DMS114 treated with DMSO at 0.1 percent for 48 hours (cell line): ENCODE measurements at regions not wholly inside any gene's neighbourhood (a gene's known extent, or its start where the extent isn't known, plus 50 kb on each side); places are given as distances from the start of the nearest gene placed in this dataset.
"Not testable (repeated sequence)": the region's sequence is repeated elsewhere in the genome, so short reads cannot be mapped to it uniquely, and the experiment has no call there.

Experiments used
- DNase-seq: peaks from one replicate; lab custom pipeline; 2025; ENCODE audit not compliant: unreplicated experiment; lab: John Stamatoyannopoulos, UW

DNA sequence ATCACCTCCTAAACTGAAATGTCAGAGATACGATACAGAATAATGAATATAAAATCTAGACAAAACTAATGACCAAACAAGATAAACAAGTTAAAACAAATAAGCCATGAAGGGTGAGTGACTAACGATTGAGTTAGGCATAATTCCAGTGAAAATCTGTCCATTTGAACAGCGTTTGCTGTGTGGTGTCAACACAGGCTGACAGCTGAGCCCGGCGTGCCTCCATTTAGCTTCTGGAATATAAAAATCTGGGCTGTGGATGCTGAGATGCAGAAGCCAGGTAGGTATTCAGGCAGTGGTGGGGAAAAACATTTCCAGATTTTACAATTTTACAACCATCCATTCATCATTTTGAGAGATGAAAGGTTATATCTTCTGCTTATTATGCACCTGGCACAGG is 2041.4 kb upstream of the CELF4 start:
- no peak for DNase-seq

DNA sequence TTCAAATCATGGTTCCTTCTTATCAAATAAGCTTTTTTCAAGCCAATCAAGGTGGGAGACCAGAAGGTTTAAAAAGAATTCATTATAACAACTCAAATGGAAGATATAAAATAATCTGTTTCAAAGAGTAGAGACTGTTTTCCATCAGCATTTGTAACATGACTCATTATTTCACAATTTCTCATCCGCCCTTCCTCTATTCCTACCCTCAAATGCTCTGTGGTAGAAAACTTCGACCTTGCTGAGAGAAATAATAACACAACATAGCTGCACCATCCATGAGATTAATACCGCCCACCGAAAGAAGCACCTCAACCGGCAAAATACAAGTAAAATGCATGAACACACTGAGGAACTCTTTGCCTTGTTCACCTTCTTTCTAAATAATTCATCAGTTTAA is 2039.2 kb upstream of the CELF4 start:
- no peak for DNase-seq

DNA sequence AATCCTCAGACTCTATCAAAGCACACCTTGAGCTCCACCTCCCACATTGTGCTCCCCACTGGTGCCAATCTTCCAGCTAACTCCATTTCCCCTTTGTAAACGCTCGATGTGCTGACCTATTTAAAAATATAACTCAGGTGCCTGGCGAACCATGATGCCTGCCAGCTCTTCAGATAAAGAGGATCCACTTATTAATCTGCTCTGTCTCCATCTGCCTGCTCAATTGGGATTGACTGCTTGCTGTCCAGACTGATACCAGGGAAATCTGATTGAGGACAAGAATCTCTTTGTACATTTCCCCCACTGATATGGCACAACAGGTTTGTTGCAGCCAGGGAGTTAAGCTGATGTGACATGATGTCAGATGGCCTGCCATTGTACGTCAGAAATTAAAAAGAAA is 2036.5 kb upstream of the CELF4 start:
- no peak for DNase-seq

DNA sequence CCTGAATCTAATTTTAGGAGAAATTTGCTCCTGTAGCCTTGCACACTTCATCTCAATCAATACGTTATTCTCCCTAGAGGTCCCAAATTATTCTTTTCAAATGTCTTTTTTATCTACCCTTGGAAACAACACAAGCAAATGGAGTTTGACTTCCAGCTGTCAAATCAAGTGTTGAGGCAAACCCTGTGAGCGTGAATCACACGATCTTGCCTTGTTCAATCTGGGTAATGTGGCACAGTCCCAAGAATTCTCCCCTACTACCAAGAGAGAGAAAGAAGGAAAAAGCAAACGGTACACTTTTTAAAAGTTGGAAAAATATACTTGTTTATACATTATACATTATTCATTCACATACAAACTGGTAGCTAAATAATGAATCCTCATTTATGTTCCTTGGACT is 2035.3 kb upstream of the CELF4 start:
- DNase-seq: no peak

DNA sequence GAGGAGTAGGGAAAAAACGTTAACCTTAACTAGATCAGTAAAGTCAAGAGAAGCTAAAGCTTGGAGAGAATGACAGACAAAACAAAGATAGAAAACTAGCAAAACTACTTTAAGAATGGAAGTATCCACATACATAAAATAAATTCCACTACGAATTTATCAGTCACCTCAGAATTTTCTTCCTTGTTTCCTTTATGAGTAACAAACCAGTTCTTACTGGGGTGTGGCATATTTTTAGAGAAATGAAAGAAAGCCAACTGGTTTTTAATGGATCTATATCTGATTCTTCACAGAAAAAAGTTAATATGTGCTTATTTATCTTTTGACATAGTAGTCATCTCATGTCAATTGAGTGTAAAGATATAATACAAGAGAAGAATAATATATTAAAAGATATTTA is 2033.7 kb upstream of the CELF4 start:
- DNase-seq: no peak

DNA sequence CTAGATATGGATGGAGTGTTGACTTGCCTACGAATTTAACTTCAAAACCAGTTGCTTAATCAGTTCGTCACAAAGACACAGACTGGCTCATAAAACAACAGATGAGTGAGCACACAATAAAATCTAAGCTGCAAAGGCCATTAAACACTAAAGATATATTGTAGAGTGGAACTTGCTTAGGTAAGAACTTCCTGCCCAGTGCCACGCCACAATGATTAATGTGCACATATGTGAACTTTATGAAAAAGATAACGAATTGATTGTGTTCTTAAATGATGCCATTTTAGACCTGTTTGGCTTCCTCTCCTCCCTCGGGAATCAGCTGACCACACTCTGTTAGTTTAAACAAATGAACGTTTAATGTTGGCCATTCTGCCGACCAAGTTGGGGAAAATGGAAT is 2031.3 kb upstream of the CELF4 start:
- no peak for DNase-seq

DNA sequence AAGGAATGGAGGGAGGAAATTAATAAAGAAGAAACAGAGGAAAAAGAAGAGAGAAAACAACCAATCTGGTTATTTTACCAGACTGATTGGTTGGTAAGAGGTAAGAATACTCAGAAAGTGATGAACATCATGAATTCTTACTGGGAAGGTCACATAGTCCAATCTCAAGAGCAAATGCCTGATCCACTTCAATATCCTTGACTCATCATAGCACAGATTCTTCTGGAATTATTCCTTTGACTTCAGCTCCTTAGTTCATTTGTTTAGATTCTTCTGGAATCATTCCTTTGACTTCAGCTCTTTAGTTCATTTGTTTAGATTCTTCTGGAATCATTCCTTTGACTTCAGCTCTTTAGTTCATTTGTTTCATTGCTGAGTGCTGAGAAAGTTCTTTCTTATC is 2030.6 kb upstream of the CELF4 start:
- no peak for DNase-seq

DNA sequence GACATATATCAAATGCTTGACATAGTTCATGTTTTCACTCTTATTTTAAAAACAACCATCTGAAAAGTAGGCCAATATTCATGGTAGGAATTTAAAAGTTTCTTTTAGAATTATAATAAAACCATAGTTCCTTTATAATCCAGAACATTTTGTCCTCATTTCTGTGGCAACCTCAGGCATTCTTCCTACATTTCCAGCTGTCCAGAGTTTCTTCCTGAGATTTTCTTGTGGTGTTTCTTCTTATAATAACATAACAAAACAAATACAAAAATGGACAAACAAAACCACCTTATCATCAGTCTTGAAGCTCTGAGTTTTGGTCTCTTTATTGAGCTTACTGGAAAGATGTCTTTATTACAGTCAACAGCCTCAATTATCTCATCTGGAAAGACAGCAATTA is 2028.6 kb upstream of the CELF4 start:
- no peak for DNase-seq

DNA sequence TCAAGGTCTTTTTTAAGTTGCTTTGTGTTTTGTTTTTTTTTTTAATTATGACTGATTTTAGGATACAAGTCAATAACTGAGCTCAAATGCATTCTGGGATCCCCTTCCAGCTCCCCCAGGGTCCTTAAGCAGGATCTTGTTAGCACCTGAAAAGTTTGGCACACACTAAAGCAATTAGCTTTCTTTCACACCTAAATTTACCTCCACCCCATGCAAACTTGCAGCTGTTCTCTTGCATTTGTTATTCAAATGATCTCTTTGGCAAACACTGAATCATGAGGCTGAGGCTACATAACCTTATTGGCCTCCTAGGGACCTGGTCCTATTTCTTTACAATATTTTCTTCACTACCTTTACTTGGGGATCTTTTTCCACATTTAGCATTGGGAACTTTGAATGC is 2026.1 kb upstream of the CELF4 start:
- no peak for DNase-seq

DNA sequence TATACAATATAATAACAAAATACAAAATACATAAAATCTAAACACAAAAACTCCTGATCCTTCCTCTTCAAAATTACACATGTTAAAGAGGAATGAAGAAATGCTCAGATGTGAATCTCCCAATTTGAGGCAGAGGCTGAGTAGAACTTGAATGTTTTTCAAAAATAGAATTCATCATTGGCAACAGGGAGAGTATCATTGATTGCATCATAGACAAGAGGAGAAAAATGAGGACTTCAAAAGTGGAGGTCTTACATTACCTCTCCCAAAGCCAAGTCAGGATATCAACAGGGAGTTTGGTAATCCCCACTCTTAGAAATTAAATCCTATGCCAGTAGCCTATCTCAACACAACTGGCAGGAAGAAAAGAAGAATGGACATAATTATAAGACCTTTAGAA is 2023.9 kb upstream of the CELF4 start:
- DNase-seq: no peak

DNA sequence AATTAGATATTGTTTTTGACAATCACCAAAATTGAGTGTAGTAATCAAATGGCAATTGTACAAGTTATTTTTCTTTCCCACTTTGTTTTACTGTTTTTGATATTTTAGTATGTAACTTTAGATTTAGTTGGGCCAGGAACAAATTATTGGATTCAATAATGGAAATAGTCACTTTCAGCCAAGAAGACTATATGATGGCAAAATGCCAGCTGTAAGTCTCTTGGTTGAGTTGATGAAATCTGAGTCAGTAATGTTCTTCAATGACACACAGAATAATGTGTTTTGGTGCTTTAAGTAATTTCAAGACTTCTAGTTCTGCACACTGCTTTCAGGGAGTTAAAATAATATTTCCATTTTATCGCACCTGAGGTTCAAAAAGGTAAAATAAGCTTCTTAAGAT is 2022.0 kb upstream of the CELF4 start:
- DNase-seq: no peak

DNA sequence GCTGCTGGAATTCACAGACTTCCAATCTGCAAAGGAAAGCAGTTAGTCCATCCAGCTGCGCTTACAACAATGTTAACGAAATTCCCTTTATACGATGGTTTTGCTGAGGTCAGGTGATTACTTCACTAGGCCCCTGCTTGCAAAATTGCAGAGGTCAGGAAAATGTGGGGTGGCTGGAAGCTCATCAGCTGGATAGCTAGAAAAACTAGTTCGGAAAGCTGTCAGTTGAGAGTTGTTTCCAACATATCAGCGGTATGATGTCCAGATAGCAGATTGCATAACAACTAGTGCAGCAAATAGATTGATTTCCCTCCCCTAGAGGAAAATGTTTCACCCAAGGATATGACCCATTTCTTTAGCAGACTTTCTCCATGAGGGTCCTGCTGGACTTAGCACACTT is 2021.1 kb upstream of the CELF4 start:
- DNase-seq: no peak

DNA sequence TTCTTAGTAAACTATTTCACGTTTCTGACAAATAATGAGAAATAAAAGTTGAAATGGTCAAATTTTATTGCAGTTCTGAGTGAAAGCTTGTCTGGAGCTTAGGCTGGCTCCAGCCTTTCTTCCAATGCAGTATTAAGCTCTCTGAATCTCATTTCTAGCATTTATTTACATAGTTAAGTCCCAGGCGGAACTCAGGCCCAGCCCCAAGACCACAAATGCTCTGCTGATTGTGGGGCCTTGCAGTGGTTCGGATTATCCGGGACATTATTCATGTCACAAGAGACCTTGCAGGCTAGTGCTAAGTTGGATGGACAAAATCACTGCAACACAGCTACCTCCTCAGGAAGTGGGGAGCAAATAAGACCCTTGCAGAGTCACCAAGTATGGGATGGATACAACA is 2009.3 kb upstream of the CELF4 start:
- DNase-seq: no peak

DNA sequence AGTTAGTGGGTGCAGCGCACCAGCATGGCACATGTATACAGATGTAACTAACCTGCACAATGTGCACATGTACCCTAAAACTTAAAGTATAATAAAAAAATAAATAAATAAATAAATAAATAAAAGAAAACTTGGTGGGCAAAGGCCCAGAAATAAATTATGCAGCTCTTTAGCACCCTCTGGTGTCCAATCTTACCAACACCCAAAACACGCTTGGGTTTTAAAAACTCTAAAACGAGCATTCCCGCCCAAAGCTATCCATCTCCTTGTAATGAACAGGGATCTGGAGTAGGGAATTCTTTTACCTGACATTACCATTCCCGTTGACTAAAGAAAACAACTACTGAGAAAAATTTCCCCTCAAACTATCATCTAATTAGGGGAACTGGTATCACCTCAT is 2005.9 kb upstream of the CELF4 start:
- DNase-seq: peak; percentile 16

DNA sequence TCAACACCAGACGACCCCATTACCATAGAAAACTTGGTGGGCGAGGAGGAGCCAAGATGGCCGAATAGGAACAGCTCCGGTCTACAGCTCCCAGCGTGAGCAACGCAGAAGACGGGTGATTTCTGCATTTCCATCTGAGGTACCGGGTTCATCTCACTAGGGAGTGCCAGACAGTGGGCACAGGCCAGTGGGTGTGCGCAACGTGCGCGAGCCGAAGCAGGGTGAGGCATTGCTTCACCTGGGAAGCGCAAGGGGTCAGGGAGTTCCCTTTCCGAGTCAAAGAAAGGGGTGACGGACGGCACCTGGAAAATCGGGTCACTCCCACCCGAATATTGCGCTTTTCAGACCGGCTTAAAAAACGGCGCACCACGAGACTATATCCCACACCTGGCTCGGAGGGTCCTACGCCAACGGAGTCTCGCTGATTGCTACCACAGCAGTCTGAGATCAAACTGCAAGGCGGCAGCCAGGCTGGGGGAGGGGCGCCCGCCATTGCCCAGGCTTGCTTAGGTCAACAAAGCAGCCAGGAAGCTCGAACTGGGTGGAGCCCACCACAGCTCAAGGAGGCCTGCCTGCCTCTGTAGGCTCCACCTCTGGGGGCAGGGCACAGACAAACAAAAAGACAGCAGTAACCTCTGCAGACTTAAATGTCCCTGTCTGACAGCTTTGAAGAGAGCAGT is 2000.1 kb upstream of the CELF4 start:
- not testable (repeated sequence) for DNase-seq

DNA sequence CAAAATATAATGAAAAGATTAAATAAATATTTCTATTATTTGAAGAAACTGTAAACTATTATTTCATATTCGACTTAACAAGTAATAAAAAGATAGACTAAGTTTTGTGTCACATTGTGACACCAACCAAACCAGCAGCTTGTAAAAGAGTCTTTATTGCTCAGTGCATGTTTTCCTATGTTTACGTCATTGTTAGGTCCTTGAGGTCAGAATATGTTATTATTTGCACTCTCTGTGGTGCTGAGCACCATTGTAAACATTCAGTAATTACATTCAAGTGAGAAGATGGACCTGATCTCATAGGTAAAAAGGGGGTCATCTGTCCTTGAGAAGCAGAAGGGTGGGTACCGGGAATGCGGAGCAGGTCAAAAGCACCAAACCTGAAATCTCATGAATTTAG is 1999.1 kb upstream of the CELF4 start:
- DNase-seq: no peak

DNA sequence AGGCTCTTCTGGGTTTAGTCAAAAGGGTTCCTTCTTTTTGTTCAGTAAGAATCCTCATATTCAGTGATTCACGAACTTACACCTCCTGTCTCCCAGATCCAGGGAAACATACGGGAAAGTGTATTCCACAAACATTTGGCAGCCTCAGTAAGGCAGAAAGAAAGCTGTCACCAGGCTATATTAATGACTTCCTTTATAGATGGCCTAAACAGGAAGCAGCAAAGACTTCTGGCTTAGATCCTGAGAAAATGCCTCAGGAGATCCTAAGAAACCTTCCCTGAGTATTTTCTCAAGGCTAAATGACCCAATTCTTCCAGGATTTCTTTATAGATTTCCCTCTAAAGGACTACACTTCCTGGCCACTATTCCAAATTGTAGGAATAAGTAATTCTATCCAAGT is 1995.5 kb upstream of the CELF4 start:
- no peak for DNase-seq

DNA sequence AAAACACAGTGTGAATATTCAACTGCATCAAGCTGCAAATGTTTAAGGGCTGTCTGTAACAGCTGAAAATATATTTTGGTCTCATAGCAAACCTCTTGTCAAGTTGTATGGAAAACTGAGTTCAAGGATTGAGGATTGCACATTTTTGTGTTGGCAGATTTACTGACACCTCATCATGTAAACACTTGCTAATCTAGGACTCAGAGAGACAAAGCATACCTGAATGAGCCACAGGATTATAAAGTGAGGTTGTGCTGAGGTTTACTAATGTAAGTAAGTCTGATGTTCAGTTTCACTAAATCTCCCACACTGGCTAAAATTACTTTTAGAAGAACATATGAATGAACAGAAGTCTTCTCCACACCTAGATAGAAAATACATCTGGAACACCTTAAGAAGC is 1993.1 kb upstream of the CELF4 start:
- DNase-seq: no peak

DNA sequence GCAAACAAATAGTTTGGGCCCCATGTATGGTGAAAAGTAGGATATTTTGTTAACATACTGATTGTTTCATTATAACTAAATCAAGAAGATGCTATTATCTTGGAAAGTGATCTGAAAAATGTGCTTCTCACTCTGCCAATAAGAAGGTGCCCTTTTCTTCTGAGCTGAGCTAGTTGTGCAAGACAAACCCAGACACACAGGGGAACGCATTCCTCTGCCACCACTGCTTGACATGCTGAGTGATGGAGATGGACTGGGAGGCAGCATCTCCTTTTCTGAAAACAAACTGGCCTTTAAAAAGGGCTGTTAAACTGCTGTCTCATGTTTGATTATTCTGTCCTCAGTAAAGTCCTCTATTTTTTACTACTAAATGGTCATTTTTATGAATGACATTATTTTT is 1989.9 kb upstream of the CELF4 start:
- DNase-seq: no peak

DNA sequence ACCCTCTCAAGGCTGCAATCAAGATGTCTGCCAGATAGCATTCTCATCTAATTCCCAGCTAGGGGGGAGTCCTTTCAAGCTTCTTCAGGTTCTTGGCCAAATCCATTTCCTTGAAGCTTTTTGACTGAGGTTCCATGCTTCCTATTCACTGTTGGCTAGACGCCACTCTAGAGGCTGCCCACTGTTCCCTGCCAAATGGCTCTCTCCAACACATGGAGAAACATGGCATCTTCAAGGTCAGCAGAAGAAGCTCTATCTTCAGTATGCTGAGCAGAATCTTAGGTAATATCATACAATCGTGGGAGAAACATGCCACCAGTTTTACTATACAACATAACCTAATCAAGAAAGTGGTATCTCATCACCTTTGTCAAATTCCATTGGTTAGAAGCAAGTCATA is 1985.1 kb upstream of the CELF4 start:
- no peak for DNase-seq

DNA sequence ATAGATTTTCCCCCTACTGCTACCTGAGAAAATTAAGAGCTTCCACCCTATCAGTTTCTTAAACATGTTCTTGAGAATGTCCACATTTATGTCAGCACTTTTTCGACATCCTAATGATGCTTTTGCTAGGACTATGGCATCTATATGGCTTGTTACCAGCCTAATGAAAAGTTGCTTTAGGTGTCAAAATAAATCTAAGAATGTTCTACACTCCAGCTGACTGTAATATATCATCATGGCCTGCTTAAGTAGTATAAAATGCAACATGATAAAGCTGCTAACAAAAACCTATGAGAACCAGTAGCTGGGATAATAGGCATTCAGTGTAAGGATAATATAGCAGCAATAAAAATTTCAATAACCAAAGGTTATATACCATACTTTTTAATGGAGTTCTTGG is 1983.5 kb upstream of the CELF4 start:
- no peak for DNase-seq

DNA sequence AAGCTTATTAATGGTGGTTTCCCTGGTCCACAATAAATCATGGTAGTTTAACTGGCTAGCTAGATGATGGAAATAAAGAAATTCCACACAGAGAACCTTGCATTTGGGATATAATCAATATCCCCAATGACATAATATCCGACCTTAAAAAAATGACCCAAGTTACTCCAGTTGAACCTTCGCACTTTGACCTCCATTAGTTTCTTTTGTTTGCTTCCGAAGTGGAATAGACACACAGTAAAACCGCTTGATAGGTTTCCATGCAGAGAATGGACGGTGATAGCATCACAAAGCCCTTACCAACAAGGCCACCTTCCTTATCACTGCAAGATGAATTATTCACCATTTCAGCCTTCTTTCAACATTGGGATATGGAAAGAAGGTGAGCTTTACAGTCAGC is 1966.1 kb upstream of the CELF4 start:
- DNase-seq: no peak

DNA sequence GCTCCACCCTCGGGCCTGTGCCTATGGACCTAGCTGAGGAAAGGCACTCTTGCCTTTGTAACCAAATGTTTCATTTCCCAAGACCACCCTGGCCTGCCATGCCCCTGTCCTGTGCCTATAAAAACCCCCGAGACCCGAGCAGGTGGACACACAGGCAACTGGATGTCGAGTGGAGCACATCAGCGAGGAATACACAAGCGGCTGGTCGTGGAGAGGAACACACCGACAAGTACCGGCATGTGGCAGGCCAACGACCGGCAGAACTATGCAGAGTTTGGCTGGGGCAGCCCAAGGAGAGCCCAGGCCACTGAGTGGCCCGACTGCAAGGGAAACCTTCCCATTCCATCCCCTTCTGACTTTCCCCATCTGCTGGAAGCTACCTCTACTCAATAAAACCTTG is 1963.8 kb upstream of the CELF4 start:
- DNase-seq: no peak

DNA sequence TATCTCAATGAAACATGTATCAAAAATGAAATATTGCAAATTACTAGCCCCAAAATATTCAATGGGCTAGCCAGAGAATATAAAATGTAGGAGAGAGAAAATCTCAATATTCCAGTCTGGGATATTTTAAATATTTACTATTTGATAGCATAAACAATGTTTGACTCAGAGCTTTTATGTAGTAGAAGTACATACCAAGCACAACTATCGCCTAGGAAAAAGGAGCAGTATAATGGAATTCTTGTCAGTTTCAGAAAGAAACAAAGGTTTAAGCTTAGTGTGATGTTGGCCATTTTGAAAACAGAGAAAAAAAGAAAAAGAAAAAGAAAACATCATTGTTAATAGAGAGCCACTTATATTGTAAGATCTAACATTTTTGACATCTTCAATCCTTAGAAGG is 1961.9 kb upstream of the CELF4 start:
- no peak for DNase-seq
